ENCODE measurements at regions not wholly inside any gene's neighbourhood (a gene's known extent, or its start where the extent isn't known, plus 50 kb on each side); places are given as distances from the start of the nearest gene placed in this dataset.
"Not testable (repeated sequence)": the region's sequence is repeated elsewhere in the genome, so short reads cannot be mapped to it uniquely, and the experiment has no call there.

GRCh38 chr1:241432241-241432640 is 75.2 kb upstream of the RGS7 start:
- Mint-ChIP-seq H3K9me3 (ENCODE audit: unreplicated experiment) (peaks cover 21% of the 10 kb centered on the region), H3K4me3 (ENCODE audit: unreplicated experiment) (no peak overlapping the region), H3K36me3 (ENCODE audit: unreplicated experiment) (peaks cover 30% of the 10 kb centered on the region), H3K4me1 (ENCODE audit: unreplicated experiment) (peaks cover 8% of the 10 kb centered on the region), H3K27me3 (ENCODE audit: unreplicated experiment) (no peaks in the 10 kb centered on the region), H3K27ac (ENCODE audit: unreplicated experiment) (no peak overlapping the region)
- DNase-seq (ENCODE audit: extremely low spot score, unreplicated experiment), result no peak
- TF ChIP-seq, protein P1, sequence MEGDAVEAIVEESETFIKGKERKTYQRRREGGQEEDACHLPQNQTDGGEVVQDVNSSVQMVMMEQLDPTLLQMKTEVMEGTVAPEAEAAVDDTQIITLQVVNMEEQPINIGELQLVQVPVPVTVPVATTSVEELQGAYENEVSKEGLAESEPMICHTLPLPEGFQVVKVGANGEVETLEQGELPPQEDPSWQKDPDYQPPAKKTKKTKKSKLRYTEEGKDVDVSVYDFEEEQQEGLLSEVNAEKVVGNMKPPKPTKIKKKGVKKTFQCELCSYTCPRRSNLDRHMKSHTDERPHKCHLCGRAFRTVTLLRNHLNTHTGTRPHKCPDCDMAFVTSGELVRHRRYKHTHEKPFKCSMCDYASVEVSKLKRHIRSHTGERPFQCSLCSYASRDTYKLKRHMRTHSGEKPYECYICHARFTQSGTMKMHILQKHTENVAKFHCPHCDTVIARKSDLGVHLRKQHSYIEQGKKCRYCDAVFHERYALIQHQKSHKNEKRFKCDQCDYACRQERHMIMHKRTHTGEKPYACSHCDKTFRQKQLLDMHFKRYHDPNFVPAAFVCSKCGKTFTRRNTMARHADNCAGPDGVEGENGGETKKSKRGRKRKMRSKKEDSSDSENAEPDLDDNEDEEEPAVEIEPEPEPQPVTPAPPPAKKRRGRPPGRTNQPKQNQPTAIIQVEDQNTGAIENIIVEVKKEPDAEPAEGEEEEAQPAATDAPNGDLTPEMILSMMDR (IDR thresholded peaks at IDR 0.05), result no peak

DNA sequence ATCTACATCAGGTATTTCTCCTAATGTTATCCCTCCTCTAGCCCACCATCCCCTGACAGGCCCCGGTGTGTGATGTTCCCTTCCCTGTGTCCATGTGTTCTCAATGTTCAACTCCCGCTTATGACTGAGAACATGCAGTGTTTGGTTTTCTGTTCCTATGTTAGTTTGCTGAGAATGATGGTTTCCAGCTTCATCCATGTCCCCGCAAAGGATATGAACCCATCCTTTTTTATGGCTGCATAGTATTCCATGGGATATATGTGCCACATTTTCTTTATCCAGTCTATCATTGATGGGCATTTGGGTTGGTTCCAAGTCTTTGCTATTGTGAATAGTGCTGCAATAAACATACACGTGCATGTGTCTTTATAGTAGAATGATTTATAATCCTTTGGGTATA is 68.1 kb upstream of the RGS7 start:
- Mint-ChIP-seq H3K9me3 (ENCODE audit: unreplicated experiment) (peaks cover 27% of the 10 kb centered on the region), H3K4me3 (ENCODE audit: unreplicated experiment) (peak overlapping the region; percentile 80), H3K36me3 (ENCODE audit: unreplicated experiment) (peaks cover 20% of the 10 kb centered on the region), H3K4me1 (ENCODE audit: unreplicated experiment) (peaks cover 37% of the 10 kb centered on the region), H3K27ac (ENCODE audit: unreplicated experiment) (peak overlapping the region; percentile 48)
- not testable (repeated sequence) for H3K27me3 Mint-ChIP-seq (ENCODE audit: unreplicated experiment); DNase-seq (ENCODE audit: extremely low spot score, unreplicated experiment)

GRCh38 chr1:241424480-241424971 is 67.5 kb upstream of the RGS7 start:
- TF ChIP-seq, protein P1 (IDR thresholded peaks at IDR 0.05), result no peak
- Mint-ChIP-seq H3K27me3 (ENCODE audit: unreplicated experiment) (no peaks in the 10 kb centered on the region), H3K4me3 (ENCODE audit: unreplicated experiment) (peak overlapping the region; percentile 80), H3K9me3 (ENCODE audit: unreplicated experiment) (peaks cover 25% of the 10 kb centered on the region), H3K36me3 (ENCODE audit: unreplicated experiment) (peaks cover 19% of the 10 kb centered on the region), H3K27ac (ENCODE audit: unreplicated experiment) (peak overlapping the region; percentile 81), H3K4me1 (ENCODE audit: unreplicated experiment) (peaks cover 42% of the 10 kb centered on the region)
- no peak for DNase-seq (ENCODE audit: extremely low spot score, unreplicated experiment)

GRCh38 chr1:241423541-241424479 is 66.8 kb upstream of the RGS7 start:
- TF ChIP-seq, protein P1 (IDR thresholded peaks at IDR 0.05), result peak; percentile 39
- Mint-ChIP-seq H3K27ac (ENCODE audit: unreplicated experiment) (peak overlapping the region; percentile 81), H3K4me3 (ENCODE audit: unreplicated experiment) (peak overlapping the region; percentile 80), H3K4me1 (ENCODE audit: unreplicated experiment) (peaks cover 49% of the 10 kb centered on the region), H3K9me3 (ENCODE audit: unreplicated experiment) (peaks cover 23% of the 10 kb centered on the region), H3K27me3 (ENCODE audit: unreplicated experiment) (no peaks in the 10 kb centered on the region), H3K36me3 (ENCODE audit: unreplicated experiment) (peaks cover 17% of the 10 kb centered on the region)
- DNase-seq (ENCODE audit: extremely low spot score, unreplicated experiment), result peak; percentile 85

- H3K9me3 Mint-ChIP-seq (ENCODE audit: unreplicated experiment), result peaks cover 13% of the 10 kb centered on the region
- H3K4me3 Mint-ChIP-seq (ENCODE audit: unreplicated experiment), result peak overlapping the region; percentile 16
- peaks cover 51% of the 10 kb centered on the region for H3K4me1 Mint-ChIP-seq (ENCODE audit: unreplicated experiment)
- TF ChIP-seq, protein P1 (IDR thresholded peaks at IDR 0.05), result no peak
- H3K36me3 Mint-ChIP-seq (ENCODE audit: unreplicated experiment), result peaks cover 5% of the 10 kb centered on the region
- no peaks in the 10 kb centered on the region for H3K27me3 Mint-ChIP-seq (ENCODE audit: unreplicated experiment)
- DNase-seq (ENCODE audit: extremely low spot score, unreplicated experiment), result no peak
- H3K27ac Mint-ChIP-seq (ENCODE audit: unreplicated experiment), result peak overlapping the region; percentile 56
Observed at GRCh38 chr1:241422470-241422869, 65.5 kb upstream of the RGS7 start.
